Activated CD8-positive, alpha-beta memory T cell treated with anti-CD3 and anti-CD28 coated beads for 36 hours (primary cell): ENCODE measurements at regions not wholly inside any gene's neighbourhood (a gene's known extent, or its start where the extent isn't known, plus 50 kb on each side); places are given as distances from the start of the nearest gene placed in this dataset.

ENCODE experiments used
- CTCF ChIA-PET: fragments of 350-600 bp; sonication (Branson Sonifier 250); formaldehyde crosslinking; loops from one replicate; lab custom pipeline; 2021; ENCODE audit warnings: antibody characterized with exemption; lab: Charles Lee
- POLR2A ChIA-PET: fragments of 350-600 bp; sonication (Branson Sonifier 250); formaldehyde crosslinking; loops from one replicate; lab custom pipeline; 2021; ENCODE audit warnings: antibody characterized with exemption; lab: Charles Lee

DNA sequence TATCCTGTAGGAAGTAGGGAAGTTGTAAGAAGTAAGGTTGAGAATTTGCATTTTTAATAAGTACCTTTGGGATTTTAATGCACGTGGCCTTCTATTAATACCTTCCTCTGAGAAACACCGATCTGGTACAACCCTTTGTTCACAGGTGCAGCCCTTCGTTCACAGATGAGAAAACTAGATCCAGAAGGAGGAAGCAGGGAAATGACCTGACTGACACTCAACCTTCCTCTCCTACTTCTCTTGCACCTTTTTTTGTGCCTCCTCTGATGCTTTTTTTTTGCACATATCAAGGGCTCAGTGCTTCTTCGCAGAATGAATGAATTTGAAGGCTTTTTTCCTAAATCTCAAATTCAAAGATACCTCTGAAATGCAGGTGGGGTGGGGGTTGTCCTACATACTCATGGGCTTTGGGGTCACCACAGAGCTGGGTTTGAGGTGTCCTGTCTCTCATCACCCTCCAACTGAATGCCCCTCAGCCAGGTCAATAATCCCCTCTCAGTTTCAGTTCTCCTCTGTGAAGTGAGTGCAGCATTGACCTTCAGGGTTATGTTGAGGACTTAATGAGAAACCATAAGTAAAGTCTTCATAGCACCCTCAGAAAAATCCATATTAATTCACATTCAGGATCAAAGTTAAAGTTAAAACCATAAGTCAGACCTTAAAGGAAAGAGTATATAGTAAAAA lies 161.5 kb upstream of the CTNNB1 start:
- POLR2A ChIA-PET, result no interaction called here
- CTCF ChIA-PET, result no interaction called here

DNA sequence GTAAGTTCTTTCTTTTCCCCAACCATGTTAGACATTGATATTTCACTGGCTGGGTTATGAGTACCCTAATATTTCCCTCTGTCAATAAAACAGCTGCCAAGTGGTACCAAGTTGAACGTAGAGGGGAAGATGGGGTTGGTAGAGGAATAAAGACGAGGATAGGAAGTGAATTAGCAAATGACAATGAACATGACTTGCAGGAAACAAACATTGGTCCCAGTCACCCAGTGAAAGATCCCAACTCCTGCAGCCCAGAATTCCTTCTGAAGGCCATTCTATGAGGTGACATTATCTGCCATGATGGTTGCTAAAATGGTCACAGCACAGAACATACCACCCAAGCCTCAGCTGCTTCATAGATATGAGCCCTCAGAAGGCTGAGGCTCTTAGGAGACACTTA lies 159.0 kb upstream of the CTNNB1 start:
- CTCF ChIA-PET, result no interaction called here
- POLR2A ChIA-PET, result no interaction called here

DNA sequence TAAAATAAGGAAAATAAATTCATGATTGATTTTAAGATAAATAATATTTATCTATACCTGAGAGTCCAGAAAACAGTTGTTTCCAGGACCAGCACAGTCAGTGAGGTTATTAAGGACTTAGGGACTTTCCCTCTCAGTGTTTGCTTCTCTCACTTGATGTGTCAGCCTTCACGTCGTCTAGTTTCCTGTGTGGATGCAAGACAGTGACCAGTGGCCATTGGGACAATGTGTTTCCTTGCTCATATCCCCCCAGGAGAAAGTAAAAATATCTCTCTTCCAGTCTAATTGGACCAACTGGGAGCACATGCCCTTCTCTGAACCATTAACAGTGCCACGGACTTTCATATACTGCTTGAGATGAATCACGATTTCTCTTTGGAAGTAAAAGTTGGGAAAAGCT lies 157.8 kb upstream of the CTNNB1 start:
- CTCF ChIA-PET, result no interaction called here

DNA sequence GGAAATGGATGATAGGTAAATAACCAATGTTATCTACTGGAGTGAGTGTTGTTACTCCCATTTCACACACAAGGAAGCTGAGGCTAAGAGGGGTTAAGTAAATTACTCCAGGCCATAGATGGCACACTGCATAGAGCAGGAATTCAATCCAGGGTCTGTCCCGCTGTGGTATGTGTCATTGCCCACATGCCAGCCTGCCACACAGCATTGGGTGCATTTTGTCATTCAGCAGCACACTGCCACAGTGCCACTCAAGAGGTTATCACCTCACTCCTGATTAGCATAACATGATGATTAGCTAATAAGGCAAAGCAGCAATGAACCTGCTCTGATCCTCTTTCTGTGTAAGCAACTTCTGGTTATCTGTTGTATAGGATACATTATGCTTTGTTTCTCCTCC lies 157.4 kb upstream of the CTNNB1 start:
- CTCF ChIA-PET, result no interaction called here
- POLR2A ChIA-PET, result no interaction called here

More for the DNA sequence above, 157.8 kb upstream of the CTNNB1 start:
- POLR2A ChIA-PET, result no interaction called here

DNA sequence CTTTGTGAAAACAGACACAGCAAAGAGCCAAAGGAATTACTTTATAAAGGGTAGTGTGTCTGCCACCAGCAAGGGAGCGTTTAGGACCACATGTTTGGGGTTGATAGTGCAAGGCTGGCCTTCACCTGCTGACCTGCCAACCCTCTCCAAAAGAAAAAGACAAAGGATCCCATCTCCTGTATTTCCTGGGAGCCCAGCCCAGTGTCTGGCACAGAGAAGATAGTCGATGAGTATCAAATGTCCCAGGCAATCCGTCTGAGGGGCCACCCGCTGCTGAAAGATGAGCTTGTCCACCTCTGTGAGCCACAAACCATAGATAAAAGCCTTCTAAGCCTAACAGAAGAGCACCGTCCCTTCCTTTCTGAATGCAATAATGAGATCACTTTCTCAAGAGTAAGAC lies 154.8 kb upstream of the CTNNB1 start:
- ChIA-PET CTCF (no interaction called here), POLR2A (no interaction called here)

DNA sequence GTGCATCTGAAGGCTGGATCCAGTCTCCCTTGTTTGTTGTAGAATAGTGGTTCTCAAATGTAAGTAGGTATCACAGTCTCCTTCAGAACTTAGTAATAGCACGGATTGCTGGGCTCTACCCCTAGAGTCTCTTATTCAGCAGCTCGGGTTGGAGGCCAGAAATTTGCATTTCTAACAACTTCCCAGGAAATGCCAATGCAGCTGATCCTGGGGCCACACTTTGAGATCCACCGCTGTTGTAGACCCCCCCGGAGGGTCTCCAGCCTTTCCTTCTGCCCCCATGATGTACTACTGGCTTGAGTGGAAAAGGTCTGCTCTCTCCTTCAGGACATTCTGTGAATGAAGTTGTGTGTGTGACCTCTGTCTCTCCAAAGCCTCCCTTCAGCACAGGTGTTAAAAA lies 153.8 kb upstream of the CTNNB1 start:
- ChIA-PET CTCF (no interaction called here), POLR2A (no interaction called here)

DNA sequence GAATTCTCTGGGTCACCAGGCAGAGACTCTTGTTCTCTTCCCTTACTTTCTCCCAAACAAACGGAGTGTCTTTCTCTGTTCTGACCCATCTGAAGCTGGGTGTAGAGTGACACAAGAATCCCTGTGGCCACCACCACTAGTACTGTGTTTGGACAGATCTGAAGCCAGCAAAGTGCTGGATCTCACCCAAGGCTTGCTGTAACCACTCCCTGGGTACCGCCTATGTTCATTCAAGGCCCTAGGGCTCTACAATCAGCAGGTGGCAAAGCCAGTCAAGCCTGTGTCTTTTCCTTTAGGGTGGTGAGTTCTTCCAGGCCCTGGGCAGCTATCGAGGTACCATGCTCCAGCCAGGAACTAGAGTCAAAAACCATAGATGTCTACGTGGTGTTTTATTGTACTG lies 149.2 kb upstream of the CTNNB1 start:
- ChIA-PET POLR2A (no interaction called here), CTCF (no interaction called here)

DNA sequence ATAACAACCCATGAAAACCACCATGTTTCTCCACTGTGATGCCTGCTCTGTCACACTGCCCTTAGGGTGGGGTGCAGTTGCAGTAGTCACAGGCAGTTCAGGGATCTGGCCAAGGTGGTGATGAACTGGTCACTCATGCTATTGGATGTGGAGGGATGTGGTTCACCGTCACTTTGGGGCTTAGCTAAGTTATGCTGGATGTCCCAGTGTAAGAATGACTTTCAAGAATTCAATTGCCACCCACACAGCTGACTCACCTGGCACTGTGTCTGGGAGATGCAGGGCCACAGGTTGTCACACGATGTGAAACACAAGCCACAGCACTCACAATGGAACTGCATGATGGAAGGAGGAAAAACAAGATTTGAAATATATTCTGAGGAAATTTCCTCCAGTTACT lies 146.1 kb upstream of the CTNNB1 start:
- ChIA-PET CTCF (no interaction called here), POLR2A (no interaction called here)

DNA sequence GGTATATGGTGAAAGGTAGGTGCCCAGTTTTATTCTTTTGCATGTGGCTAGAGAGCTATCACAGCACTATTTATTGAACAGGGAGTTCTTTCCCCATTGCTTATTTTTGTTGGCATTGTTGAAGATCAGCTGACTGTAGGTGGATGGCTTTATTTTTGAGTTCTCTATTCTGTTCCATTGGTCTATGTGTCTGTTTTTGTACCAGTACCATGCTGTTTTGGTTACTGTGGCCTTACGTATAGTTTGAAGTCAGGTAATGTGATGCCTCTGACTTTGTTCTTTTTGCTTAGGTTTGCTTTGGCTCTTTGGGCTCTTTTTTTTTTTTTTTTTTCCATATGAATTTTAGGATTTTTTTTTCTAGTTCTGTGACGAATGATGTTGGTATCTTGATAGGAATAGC lies 139.2 kb upstream of the CTNNB1 start:
- POLR2A ChIA-PET, result no interaction called here
- CTCF ChIA-PET, result no interaction called here

DNA sequence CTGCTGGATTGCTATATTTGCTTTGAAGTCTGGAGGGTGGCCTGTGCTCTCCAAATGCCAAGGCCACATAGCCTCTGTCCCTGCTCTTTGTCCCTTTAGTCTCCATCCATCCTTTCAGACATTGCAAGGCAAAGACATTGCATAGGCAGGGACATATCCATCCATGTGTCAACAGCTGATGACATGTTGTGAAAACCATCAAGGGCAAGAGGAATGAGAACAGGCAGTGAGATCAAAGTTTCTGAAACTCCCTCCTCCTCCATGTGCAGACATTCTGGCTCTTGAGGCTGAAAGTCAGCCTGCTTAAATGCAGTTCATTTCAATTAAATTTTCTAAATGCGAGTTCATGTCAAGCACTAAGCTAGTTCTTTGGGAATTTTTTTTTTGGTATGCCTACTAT lies 135.2 kb upstream of the CTNNB1 start:
- ChIA-PET POLR2A (no interaction called here), CTCF (no interaction called here)

DNA sequence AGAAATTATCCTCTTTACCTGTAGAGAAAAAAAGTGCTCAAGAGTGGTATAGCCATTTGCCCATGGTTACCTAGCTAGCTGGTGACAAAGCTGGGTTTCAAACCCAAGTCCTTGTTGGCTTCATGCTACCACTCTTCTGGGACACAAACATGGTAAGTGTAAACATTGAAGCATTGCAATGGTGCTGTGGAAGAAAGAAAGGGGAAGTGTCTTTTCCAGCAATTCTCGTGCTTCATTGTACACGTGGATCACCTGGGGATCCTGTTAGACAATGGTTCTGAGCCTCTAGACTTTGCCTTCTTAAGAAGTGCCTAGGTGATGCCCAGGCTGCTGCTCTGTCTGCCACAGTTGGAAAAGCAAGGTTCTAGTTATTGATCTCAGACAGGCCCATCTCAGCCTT lies 134.8 kb upstream of the CTNNB1 start:
- ChIA-PET POLR2A (no interaction called here), CTCF (no interaction called here)

DNA sequence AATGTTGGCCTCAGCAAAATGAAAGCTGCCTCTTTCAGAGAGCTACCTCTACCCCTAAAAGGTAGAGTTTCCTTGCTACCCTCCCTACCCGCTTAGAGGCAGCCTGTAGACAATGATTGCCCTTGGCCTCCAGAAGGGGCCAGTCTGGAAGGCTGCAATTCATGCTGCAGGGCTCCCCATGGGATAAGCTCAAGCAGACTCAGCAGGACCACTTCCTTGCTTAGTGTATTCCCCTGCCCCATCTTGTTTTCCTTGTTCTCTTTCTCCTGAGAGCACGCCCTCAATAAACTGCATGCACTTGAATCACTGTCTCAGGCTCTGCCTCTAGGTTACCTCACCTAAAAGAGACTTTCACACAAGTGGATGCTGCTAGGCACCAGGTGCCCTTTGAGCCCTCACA lies 134.0 kb upstream of the CTNNB1 start:
- ChIA-PET CTCF (no interaction called here), POLR2A (no interaction called here)

DNA sequence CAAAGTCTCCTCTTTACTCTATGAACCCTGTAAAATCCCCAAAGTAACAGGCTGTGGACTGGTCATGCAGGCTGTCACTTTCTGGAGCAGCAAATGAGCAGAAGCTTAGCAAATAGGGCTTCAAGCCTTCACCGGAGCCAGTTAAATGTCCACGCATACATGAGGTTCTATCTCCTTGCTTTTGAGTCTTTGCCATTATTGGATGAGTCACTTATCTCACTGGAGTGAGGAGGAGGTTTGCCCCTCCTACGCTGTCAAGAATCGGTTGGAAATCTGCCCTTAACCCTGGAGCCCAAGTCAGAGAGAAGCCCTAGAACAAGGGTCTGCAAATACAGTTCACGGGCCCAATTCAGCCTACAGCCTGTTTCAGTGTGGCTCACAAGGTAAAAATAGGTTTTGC lies 126.1 kb upstream of the CTNNB1 start:
- POLR2A ChIA-PET, result no interaction called here
- CTCF ChIA-PET, result no interaction called here

DNA sequence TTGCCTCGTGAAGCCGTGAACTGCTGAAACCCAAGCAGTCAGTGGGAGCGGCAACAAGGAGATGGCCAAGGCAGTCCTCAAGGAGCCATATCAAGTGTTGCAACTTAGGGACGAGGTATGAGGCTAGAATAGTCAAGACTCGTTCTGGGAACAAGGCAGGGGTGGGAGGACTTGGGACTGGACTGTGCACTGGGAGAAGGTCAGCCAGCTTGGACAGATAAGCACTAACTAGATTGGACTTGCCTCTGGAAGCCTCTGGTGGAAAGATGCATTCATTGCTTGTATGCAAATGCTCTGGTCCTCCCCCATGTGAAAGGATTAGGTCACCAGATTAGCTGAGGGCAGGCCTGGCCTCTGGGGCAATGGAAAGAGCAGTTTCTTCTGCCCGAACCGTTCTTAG lies 123.3 kb upstream of the CTNNB1 start:
- CTCF ChIA-PET, result no interaction called here
- POLR2A ChIA-PET, result no interaction called here

DNA sequence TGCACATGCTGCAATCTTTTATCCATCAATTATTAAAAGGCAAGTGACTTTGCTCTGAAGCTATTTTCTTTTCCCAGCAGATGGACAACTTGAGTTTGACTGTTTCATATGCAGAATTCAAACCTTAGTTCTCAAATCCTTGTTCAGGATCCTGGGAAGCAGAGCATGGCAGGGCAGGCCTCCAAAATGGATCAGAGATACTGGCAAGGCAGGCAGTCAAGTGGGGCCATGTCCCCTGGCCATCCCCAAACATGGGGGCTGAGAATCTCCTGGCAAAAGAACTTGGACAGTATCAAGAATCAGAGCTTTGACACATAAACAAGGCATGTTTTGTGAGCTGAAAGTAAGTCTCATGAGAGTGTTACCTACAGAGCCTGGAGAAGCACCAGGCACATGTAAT lies 122.9 kb upstream of the CTNNB1 start:
- POLR2A ChIA-PET, result no interaction called here
- CTCF ChIA-PET, result no interaction called here

DNA sequence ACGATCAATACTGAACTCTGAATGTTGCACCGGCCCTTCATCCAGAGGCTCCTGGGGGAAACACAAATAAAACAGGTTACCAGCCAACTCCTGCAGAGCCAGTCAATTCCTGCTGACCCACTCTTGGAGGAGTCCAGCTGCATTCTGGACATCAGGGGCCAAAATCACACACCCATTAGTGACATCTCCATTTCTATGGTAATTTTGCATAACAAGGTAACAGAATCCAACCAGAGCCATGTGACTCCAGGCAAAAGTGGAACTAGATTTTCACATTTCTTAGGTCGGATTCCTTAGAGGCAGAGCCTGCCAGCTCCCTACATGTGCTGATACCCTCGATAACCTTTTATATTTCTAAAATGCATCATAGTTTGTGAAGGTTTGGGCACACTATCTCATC lies 119.2 kb upstream of the CTNNB1 start:
- CTCF ChIA-PET, result no interaction called here
- POLR2A ChIA-PET, result no interaction called here

DNA sequence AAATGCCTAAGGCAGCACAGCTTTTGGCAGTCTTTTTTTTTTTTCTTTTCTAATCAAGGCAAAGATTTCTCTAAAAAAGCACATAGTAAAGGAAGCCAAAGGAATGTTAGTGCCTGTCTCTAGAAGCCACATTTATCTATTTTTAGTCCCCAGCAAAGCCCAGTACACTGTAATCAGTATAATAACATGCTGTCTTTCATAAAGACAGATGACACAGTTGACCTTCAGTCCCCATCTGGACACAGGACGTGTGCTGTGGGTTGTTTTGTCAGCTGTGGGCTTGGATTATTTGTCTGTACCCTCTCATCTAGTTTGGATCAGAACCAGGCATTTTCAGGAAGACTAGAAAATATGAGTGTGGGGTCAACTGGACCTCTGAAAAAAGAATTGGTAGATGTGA lies 110.4 kb upstream of the CTNNB1 start:
- POLR2A ChIA-PET, result no interaction called here
- CTCF ChIA-PET, result no interaction called here

DNA sequence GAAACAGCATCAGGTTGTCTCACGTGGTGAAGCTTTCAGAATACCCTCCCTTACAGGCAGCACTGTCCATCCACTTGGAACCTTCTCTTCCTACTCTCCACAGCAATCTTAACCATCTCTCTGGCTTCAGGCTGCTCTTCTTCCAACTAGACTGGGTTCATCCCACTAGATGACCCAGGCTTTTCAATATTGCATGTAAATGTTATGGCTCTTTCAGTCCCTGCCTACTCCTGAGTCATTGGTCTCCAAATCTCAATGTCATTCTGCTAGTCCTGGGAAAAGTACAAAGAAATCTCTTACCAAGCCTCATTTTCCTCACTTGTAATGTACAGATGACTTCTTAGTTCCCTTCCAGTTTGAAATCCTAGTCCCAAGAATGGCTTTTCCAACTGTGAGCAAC lies 109.7 kb upstream of the CTNNB1 start:
- ChIA-PET POLR2A (no interaction called here), CTCF (no interaction called here)

DNA sequence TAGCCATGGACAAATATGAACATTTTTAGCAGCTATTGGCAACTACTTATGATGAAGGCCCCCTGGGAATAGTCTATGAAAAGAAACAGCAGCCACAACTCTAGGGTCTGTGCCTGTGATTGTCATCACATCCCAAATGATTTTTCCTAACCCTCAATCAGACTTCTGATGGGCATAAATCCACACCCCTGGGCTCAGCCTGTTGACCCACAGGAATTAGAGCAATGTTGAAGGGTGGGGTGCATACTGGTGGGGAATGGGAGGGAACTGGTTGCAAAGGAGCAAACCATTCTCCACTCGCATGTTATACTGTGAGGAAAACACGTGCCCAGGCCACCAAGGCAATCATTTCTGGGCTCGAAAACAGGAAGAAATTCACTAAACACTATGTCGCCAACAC lies 106.5 kb upstream of the CTNNB1 start:
- POLR2A ChIA-PET, result no interaction called here
- CTCF ChIA-PET, result no interaction called here

DNA sequence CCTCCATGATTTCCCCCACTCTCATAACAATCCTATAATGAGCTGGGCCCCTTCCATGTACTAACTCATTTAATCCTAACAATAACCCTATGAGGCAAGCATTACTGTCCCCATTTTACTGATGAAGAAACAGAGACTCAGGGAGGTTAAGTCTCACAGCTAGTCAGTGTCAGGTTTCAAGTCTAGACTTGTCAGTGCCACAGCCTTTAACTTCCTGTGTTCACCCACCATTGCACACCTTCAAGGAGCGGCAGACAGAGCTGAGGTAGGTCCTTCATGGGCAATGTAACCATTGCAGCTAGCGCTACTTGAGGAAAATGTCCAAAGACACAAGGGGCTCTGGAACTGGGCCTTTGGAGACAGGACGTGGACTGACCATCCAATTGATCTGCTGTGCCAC lies 105.8 kb upstream of the CTNNB1 start:
- ChIA-PET POLR2A (no interaction called here), CTCF (no interaction called here)

DNA sequence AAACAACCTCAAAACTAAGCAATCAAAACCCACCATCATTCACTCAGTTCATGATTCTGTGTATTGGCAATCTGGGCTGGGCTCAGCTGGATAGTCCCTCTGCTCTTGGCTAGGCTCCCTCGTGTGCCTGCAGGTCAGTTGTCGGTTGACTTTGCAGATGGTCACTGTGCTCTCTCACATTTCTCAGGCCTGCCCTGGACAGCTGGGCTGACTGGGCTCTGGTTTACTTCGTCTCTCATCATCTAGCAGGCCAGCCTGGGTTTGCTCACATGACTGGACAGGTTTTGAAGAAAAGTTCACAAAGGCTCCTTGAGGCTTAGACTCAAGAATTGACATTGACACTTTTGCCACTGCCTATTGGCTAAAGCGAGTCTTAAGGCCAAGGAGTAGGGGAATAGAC lies 105.0 kb upstream of the CTNNB1 start:
- ChIA-PET POLR2A (no interaction called here), CTCF (no interaction called here)

DNA sequence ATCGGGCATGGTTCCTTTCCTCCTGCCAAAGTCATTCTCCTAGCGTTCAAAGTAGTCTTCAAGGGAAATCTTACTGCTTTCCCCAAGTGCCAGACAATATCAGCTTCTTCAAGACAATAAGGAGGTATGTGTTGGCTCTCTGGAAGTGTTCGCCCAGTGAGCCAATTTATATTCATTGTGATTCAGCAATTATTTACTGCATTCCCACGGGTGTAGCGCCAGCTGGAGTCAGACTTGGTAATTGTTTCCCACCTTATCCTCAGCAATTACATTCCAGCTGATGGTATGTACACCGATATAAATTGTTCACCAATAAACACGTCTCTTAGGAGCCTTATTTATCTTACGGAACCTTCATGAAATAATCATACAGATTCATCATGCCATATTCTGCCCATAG lies 103.6 kb upstream of the CTNNB1 start:
- CTCF ChIA-PET, result no interaction called here
- POLR2A ChIA-PET, result no interaction called here
